Panc1 (cell line): ENCODE measurements at regions not wholly inside any gene's neighbourhood (a gene's known extent, or its start where the extent isn't known, plus 50 kb on each side); places are given as distances from the start of the nearest gene placed in this dataset.

Experiments
- POLR2AphosphoS5 ChIP-seq: IDR thresholded peaks from 2 replicates; pipeline ENCODE4 v1.6.1; 2012; ENCODE audit warnings: mild to moderate bottlenecking, low read depth, low read length, moderate library complexity
- TCF7L2 ChIP-seq: IDR thresholded peaks from 2 replicates; pipeline ENCODE4 v1.6.1; 2011; ENCODE audit warnings: mild to moderate bottlenecking, low read depth, low read length, inconsistent platforms
- TF ChIP-seq, protein P1 (sequence below): fragments of 450-650 bp; IDR thresholded peaks from 2 replicates; pipeline ENCODE4 v1.5.1; 2017; ENCODE audit warnings: mild to moderate bottlenecking
- TF ChIP-seq, protein P2 (sequence below), 2 experiments: IDR thresholded peaks; 2 replicates each; pipeline ENCODE4 v1.6.1; 2011 to 2012; ENCODE audit warnings: low read depth in 2 of 2, control low read depth in 1 of 2, low read length in 1 of 2, mild to moderate bottlenecking in 1 of 2, moderate library complexity in 1 of 2; ENCODE audit not compliant: insufficient read depth in 1 of 2

DNA sequence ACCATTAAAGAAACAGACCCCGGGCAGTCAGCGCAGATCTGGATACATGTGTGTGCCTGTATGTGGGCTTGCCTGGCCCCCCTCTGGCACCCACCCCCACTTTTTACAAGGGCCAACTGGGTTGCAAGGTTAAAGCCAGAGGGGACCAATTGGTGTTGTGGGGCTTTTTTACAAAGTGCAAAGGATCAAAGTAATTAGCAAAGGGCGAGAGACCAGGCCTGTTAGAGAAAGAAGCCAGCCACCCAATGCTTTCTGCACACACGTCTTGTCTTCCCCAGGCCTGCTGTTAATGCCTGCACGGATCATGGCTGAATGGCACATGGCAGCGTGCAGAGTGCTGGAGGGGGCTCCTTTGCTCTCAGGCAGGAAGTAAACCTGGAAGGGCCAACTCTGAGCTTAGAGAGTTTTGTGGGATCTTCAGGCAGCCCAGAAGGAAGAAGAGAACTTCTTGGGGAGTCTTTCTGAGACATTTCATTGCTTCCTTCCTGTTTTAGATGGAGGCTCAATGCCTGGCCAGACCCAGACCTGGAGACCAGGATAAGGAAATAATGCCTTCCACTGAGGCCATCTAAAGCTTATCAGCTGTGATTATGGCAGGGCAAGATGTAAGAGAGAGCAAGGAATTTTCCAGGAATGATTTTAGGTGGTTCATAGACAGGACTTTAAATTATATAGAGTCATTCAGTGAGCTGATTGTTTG, 523.4 kb upstream of the TBX3 start:
- TF ChIP-seq, protein P1, sequence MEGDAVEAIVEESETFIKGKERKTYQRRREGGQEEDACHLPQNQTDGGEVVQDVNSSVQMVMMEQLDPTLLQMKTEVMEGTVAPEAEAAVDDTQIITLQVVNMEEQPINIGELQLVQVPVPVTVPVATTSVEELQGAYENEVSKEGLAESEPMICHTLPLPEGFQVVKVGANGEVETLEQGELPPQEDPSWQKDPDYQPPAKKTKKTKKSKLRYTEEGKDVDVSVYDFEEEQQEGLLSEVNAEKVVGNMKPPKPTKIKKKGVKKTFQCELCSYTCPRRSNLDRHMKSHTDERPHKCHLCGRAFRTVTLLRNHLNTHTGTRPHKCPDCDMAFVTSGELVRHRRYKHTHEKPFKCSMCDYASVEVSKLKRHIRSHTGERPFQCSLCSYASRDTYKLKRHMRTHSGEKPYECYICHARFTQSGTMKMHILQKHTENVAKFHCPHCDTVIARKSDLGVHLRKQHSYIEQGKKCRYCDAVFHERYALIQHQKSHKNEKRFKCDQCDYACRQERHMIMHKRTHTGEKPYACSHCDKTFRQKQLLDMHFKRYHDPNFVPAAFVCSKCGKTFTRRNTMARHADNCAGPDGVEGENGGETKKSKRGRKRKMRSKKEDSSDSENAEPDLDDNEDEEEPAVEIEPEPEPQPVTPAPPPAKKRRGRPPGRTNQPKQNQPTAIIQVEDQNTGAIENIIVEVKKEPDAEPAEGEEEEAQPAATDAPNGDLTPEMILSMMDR: no peak
- TF ChIP-seq TCF7L2 (no peak), POLR2AphosphoS5 (no peak)
- TF ChIP-seq, protein P2, sequence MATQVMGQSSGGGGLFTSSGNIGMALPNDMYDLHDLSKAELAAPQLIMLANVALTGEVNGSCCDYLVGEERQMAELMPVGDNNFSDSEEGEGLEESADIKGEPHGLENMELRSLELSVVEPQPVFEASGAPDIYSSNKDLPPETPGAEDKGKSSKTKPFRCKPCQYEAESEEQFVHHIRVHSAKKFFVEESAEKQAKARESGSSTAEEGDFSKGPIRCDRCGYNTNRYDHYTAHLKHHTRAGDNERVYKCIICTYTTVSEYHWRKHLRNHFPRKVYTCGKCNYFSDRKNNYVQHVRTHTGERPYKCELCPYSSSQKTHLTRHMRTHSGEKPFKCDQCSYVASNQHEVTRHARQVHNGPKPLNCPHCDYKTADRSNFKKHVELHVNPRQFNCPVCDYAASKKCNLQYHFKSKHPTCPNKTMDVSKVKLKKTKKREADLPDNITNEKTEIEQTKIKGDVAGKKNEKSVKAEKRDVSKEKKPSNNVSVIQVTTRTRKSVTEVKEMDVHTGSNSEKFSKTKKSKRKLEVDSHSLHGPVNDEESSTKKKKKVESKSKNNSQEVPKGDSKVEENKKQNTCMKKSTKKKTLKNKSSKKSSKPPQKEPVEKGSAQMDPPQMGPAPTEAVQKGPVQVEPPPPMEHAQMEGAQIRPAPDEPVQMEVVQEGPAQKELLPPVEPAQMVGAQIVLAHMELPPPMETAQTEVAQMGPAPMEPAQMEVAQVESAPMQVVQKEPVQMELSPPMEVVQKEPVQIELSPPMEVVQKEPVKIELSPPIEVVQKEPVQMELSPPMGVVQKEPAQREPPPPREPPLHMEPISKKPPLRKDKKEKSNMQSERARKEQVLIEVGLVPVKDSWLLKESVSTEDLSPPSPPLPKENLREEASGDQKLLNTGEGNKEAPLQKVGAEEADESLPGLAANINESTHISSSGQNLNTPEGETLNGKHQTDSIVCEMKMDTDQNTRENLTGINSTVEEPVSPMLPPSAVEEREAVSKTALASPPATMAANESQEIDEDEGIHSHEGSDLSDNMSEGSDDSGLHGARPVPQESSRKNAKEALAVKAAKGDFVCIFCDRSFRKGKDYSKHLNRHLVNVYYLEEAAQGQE (IDR thresholded peaks at IDR 0.05; ENCODE audit: insufficient read depth in 1 of 2, low read depth in 2 of 2, low read length in 1 of 2): no peak
